WTC11 (cell line): ENCODE measurements at regions not wholly inside any gene's neighbourhood (a gene's known extent, or its start where the extent isn't known, plus 50 kb on each side); places are given as distances from the start of the nearest gene placed in this dataset.
A peak's percentile ranks its signal among the peaks of the same experiment; 100 is the strongest.

ENCODE experiments used
- ATAC-seq: fragments of 200-7000 bp; cut with Tn5 transposase; 2 replicates; pipeline ENCODE4 v1.10.0; 2021; ENCODE audit warnings: mild to moderate bottlenecking, moderate library complexity
- CTCF ChIA-PET: fragments of 300-600 bp; sonication (Branson Sonifier 250); formaldehyde crosslinking; loops from one replicate; lab custom pipeline; 2021; ENCODE audit warnings: antibody characterized with exemption; lab: Charles Lee
- POLR2A ChIA-PET: fragments of 350-600 bp; sonication (Branson Sonifier 250); formaldehyde crosslinking; loops from one replicate; lab custom pipeline; 2021; ENCODE audit warnings: antibody characterized with exemption; lab: Charles Lee
- DNase-seq: peaks from one replicate; pipeline ENCODE4 v3.0.0; 2021; ENCODE audit warnings: low spot score
- H3K27ac Mint-ChIP-seq: 2 replicates; pipeline ENCODE4 v1.8.0; 2021; ENCODE audit warnings: mixed read lengths
- H3K27me3 Mint-ChIP-seq: 2 replicates; pipeline ENCODE4 v1.8.0; 2021; ENCODE audit warnings: low read depth, mild to moderate bottlenecking, moderate library complexity, mixed read lengths
- H3K36me3 Mint-ChIP-seq: 2 replicates; pipeline ENCODE4 v1.8.0; 2021; ENCODE audit warnings: mixed read lengths
- H3K4me1 Mint-ChIP-seq: 2 replicates; pipeline ENCODE4 v1.8.0; 2022; ENCODE audit warnings: mixed read lengths
- H3K4me3 Mint-ChIP-seq: 2 replicates; pipeline ENCODE4 v1.8.0; 2021; ENCODE audit warnings: mild to moderate bottlenecking, moderate library complexity, mixed read lengths
- H3K9me3 Mint-ChIP-seq: 2 replicates; pipeline ENCODE4 v1.8.0; 2021; ENCODE audit warnings: mixed read lengths
- ARID4B ChIP-seq: sonication (generic); formaldehyde crosslinking; IDR thresholded peaks from 2 replicates; pipeline ENCODE4 v1.8.0; 2023; ENCODE audit warnings: missing genetic modification reagents, mild to moderate bottlenecking, borderline replicate concordance
- CREM ChIP-seq: sonication (generic); formaldehyde crosslinking; IDR thresholded peaks from 2 replicates; pipeline ENCODE4 v1.8.1; 2022; ENCODE audit warnings: mild to moderate bottlenecking, missing genetic modification reagents, moderate library complexity
- FOXP1 ChIP-seq: sonication (generic); formaldehyde crosslinking; IDR thresholded peaks from 2 replicates; pipeline ENCODE4 v1.8.0; 2022; ENCODE audit warnings: missing genetic modification reagents, mild to moderate bottlenecking, moderate library complexity, borderline replicate concordance
- JUN ChIP-seq: sonication (generic); formaldehyde crosslinking; IDR thresholded peaks from 2 replicates; pipeline ENCODE4 v1.8.0; 2023; ENCODE audit warnings: mild to moderate bottlenecking, missing genetic modification reagents
- MLX ChIP-seq: sonication (generic); formaldehyde crosslinking; IDR thresholded peaks from 2 replicates; pipeline ENCODE4 v1.8.1; 2023; ENCODE audit warnings: mild to moderate bottlenecking, missing genetic modification reagents, moderate library complexity
- NR1H2 ChIP-seq: sonication (generic); formaldehyde crosslinking; IDR thresholded peaks from 2 replicates; pipeline ENCODE4 v1.9.0; 2021; ENCODE audit warnings: mild to moderate bottlenecking, moderate library complexity, missing genetic modification reagents
- NR2C2 ChIP-seq: sonication (generic); formaldehyde crosslinking; IDR thresholded peaks from 2 replicates; pipeline ENCODE4 v1.8.0; 2022; ENCODE audit warnings: mild to moderate bottlenecking, missing genetic modification reagents
- ZNF219 ChIP-seq: sonication (generic); formaldehyde crosslinking; IDR thresholded peaks from 2 replicates; pipeline ENCODE4 v1.8.0; 2023; ENCODE audit warnings: missing genetic modification reagents, mild to moderate bottlenecking, borderline replicate concordance
- ZNF281 ChIP-seq: sonication (generic); formaldehyde crosslinking; IDR thresholded peaks from 2 replicates; pipeline ENCODE4 v1.8.0; 2023; ENCODE audit warnings: mild to moderate bottlenecking, missing genetic modification reagents
- ZNF425 ChIP-seq: fragments of 250-450 bp; sonication (Bioruptor Pico); conservative IDR thresholded peaks from 2 replicates; pipeline ENCODE4 v1.9.0; 2021; ENCODE audit warnings: mild to moderate bottlenecking

GRCh38 chr5:105639068-105639467 is 2031.7 kb downstream of the EFNA5 start:
- TF ChIP-seq ZNF281 (no peak), FOXP1 (CRISPR knock-in tag) (no peak), NR2C2 (CRISPR knock-in tag) (no peak), MLX (CRISPR knock-in tag) (no peak), ZNF425 (CRISPR knock-in tag) (no peak), ARID4B (CRISPR knock-in tag) (no peak), ZNF219 (CRISPR knock-in tag) (no peak), NR1H2 (no peak)
- Mint-ChIP-seq H3K27me3 (no peaks in the 10 kb centered on the region), H3K4me3 (no peak overlapping the region), H3K27ac (no peak overlapping the region), H3K36me3 (no peaks in the 10 kb centered on the region), H3K9me3 (peaks cover 12% of the 10 kb centered on the region), H3K4me1 (0 out of 2 replicates have a peak, but pooled peaks cover 4% of the 10 kb centered on the region)
- POLR2A ChIA-PET: no interaction called here
- peak; percentile 99 for ATAC-seq
- DNase-seq: peak; percentile 73
- CTCF ChIA-PET: no interaction called here

GRCh38 chr5:105638437-105638836 is 2032.3 kb downstream of the EFNA5 start:
- TF ChIP-seq JUN (CRISPR knock-in tag): no peak
- H3K4me1 Mint-ChIP-seq: 0 out of 2 replicates have a peak, but pooled peaks cover 4% of the 10 kb centered on the region
- POLR2A ChIA-PET: no interaction called here
- CTCF ChIA-PET: no interaction called here
- ATAC-seq (0 out of 2 replicates have a peak, but pooled peaks have one; percentile 19), DNase-seq (no peak)
- no peak overlapping the region for H3K27ac Mint-ChIP-seq
- H3K9me3 Mint-ChIP-seq: peaks cover 9% of the 10 kb centered on the region
- H3K36me3 Mint-ChIP-seq: no peaks in the 10 kb centered on the region
- no peak overlapping the region for H3K4me3 Mint-ChIP-seq
- H3K27me3 Mint-ChIP-seq: no peaks in the 10 kb centered on the region

- H3K9me3 Mint-ChIP-seq: no peaks in the 10 kb centered on the region
- H3K4me3 Mint-ChIP-seq: no peak overlapping the region
- no peak overlapping the region for H3K27ac Mint-ChIP-seq
- H3K36me3 Mint-ChIP-seq: no peaks in the 10 kb centered on the region
- no peak for TF ChIP-seq ZNF281
- TF ChIP-seq FOXP1 (CRISPR knock-in tag): no peak
- TF ChIP-seq CREM: no peak
- TF ChIP-seq, all 79 proteins: peak for 0
- Mint-ChIP-seq H3K27me3 (no peaks in the 10 kb centered on the region), H3K4me1 (peaks cover 12% of the 10 kb centered on the region)
- POLR2A ChIA-PET: no interaction called here
- ATAC-seq (no peak), DNase-seq (no peak)
- CTCF ChIA-PET: no interaction called here
These were observed 2038.7 kb downstream of the EFNA5 start for GRCh38 chr5:105632043-105632442.
